Esophagus muscularis mucosa (tissue), 4 donors: ENCODE measurements at regions not wholly inside any gene's neighbourhood (a gene's known extent, or its start where the extent isn't known, plus 50 kb on each side); places are given as distances from the start of the nearest gene placed in this dataset.

Experiments used
- EP300 ChIP-seq: sonication (generic); formaldehyde crosslinking; IDR thresholded peaks from one replicate; pipeline ENCODE4 v1.6.1; 2017; ENCODE audit warnings: antibody characterized with exemption
- POLR2A ChIP-seq: fragments of 450-650 bp; IDR thresholded peaks from one replicate; pipeline ENCODE4 v1.6.1; 2017; ENCODE audit warnings: antibody characterized with exemption, moderate library complexity, mild to moderate bottlenecking, low read depth
- POLR2AphosphoS5 ChIP-seq, 2 donors: sonication (generic); formaldehyde crosslinking; IDR thresholded peaks; one replicate each; pipeline ENCODE4 v1.6.1; 2017; ENCODE audit warnings: antibody characterized with exemption in 2 of 2
- TF ChIP-seq, protein P1 (sequence below), 3 experiments: fragments of 200-600 bp in 2 of 3; fragments of 450-650 bp in 1 of 3; sonication (generic) in 2 of 3; IDR thresholded peaks; one replicate each; pipeline ENCODE4 v1.5.1; 2017 to 2019; ENCODE audit warnings: antibody characterized with exemption in 3 of 3, mild to moderate bottlenecking in 2 of 3, moderate library complexity in 1 of 3

- TF ChIP-seq, protein P1, sequence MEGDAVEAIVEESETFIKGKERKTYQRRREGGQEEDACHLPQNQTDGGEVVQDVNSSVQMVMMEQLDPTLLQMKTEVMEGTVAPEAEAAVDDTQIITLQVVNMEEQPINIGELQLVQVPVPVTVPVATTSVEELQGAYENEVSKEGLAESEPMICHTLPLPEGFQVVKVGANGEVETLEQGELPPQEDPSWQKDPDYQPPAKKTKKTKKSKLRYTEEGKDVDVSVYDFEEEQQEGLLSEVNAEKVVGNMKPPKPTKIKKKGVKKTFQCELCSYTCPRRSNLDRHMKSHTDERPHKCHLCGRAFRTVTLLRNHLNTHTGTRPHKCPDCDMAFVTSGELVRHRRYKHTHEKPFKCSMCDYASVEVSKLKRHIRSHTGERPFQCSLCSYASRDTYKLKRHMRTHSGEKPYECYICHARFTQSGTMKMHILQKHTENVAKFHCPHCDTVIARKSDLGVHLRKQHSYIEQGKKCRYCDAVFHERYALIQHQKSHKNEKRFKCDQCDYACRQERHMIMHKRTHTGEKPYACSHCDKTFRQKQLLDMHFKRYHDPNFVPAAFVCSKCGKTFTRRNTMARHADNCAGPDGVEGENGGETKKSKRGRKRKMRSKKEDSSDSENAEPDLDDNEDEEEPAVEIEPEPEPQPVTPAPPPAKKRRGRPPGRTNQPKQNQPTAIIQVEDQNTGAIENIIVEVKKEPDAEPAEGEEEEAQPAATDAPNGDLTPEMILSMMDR (IDR thresholded peaks at IDR 0.05): no peak
- no peak for TF ChIP-seq POLR2A
- no peak for TF ChIP-seq POLR2AphosphoS5 (IDR thresholded peaks at IDR 0.05)
- TF ChIP-seq EP300: no peak
Measured at GRCh38 chr22:23396362-23397007, 183.6 kb downstream of the IGLL1 start.
